IPS-NIHi7 (cell line): ENCODE measurements at regions not wholly inside any gene's neighbourhood (a gene's known extent, or its start where the extent isn't known, plus 50 kb on each side); places are given as distances from the start of the nearest gene placed in this dataset.
"Not testable (repeated sequence)": the region's sequence is repeated elsewhere in the genome, so short reads cannot be mapped to it uniquely, and the experiment has no call there.

Experiments
- DNase-seq: peaks from one replicate; pipeline ENCODE4 v3.0.0; 2012; ENCODE audit warnings: mixed read lengths; ENCODE audit errors: extremely low spot score

DNA sequence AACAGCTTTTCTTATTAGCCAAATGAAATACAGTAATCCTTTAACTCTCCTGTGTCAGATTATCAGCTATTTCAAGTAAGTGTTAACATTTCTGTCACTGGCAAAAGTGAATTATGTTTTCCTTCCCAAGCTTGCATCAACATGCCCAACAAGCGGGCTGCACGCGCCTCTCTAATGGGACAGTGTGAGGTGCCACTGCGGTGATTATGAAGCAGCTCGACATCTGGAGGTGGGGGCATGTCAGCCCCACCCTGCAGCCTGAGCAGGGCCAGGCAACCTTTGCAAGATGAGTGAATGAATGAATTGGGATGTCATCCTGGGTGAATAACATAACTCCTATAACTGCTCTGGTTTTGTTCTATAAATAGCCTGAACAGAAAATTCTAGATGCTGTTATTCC lies 301.4 kb downstream of the ZNF326 start:
- no peak for DNase-seq

GRCh38 chr1:90295534-90295933 lies 300.6 kb downstream of the ZNF326 start:
- DNase-seq: no peak

DNA sequence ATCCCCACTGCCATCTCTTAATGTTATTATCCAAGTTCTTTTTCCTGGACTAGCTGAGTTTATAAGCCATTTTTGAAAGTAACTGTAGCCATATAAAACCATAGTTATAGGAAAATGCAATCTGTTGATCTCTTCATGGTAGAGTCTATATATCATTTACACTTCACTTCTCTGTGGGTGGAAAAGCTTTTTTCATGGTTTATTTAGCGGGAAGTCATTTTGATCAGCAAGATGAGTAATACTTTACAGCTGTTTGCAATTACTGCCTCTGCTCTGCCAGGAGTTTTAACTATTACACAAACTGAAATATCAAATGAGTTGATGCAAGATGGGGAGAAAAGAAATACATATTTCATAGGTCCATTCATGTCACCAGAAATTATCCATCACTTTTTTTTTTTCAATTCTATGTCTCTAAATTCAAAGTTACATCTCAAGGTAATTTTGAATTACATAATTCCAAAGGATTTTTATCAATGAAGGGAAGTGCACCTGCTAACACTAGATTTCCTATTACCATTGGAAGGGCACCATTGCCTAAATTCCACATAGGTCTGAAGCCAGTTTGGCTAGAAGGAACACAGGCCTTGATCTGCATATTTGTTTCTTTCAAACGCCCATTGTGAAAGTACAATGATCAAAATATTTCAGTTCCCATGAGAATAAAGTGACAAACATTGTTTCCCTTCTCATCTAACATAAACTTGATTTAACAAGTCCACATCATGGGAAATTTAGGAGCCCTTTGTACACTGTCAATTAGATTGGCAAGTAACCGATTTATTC lies 296.7 kb downstream of the ZNF326 start:
- no peak for DNase-seq

DNA sequence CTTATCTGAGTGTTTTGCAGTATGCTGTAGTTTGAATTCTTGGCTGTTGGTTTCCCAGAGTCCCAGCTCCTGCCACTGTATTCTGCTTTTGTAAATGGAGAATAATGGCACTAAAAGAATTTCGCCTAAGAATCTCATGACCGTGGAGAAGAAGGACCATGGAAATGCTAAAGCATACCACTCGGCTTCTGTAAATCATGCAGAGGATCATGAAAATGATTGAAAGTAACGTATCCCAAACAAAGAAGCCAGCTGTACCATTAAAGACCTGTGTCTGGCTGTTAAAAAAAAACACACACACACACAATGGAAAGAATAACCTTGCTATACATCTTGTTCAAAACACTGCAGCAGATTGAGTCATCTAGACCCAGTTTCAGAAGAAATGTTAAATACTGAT lies 287.9 kb downstream of the ZNF326 start:
- no peak for DNase-seq

DNA sequence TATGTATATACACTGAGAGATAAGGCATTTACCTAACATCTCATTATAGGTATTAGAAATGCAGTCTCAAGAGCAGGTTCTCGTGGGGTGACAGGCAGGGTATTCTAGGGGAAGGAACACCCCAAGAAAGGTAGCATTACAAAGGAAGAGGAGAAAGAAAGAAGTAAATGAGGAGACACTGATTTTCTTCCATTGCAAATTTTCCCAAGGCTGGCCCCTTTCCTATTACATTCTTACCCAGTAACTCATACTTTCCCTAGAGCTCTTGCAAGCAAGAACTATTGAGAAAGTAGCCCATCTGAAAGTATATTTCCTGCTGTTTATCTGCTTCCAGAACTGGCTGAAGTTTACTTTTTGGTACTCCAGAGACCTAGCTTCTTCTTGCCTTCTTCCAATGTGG lies 287.0 kb downstream of the ZNF326 start:
- not testable (repeated sequence) for DNase-seq

GRCh38 chr1:90277270-90277669 lies 282.4 kb downstream of the ZNF326 start:
- DNase-seq: no peak

GRCh38 chr1:90274376-90274775 lies 279.5 kb downstream of the ZNF326 start:
- DNase-seq: no peak

DNA sequence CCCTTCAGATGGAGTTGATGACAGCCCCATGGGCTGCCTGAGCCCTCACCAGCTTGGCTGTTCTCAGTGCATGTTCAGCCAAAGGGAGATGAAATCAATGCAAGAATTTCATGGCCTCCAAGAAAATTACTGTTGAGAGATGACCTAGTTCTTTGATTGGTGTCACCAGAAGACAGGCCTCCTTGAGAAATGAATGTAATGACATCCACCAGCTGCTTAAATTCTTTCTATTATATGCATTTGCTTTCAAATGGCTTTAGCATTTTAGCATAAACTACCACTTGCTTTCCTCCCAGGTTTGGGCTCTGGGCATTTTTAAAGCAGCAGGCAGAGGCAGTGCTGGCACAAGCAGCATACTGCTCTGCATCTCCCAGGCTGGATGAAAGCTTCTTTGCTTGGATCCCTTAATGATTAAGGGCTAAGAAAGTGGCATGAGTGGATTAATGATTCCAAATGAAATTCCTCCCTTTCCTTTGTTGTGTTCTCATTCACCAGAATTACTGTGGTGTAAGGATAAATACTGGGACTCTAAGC lies 278.4 kb downstream of the ZNF326 start:
- no peak for DNase-seq

DNA sequence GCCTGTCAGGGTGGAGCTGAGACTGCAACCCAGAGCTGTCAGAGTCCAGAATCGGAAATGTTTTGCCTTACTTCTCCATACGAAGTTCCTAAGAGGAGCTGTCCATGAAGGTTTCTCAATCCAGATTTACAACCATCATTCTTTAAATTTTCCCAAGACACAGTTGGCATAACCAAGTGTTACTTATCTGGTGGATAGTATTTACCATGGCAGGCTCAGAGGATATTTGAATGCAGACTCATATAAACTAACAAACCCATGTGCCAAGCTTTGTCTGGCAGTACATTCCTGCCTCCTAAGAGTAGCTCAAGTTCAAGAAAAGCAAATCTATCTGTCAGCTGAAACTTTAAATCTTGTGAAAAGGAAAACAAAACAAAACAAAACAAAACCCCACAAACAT lies 267.9 kb downstream of the ZNF326 start:
- DNase-seq: no peak

DNA sequence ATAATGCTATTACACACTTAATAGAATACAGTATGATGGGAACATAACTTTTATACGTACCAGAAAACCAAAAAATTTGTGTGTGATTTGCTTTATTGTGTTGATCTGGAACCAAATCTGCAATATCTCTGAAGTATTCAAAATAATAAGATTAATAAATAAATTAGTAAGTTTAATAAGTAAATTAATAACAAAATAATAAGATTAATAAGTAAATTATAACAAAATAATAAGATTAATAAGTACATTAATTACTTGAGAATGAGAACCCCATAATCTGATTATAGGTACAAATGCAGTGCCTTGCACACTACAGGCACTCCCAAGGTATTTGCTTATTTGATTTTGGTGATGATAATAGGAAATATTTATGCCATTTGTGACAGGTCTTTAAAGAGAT lies 267.4 kb downstream of the ZNF326 start:
- DNase-seq: no peak

- DNase-seq: no peak
Observed at GRCh38 chr1:90246069-90246468, 251.2 kb downstream of the ZNF326 start.

- no peak for DNase-seq
Observed at GRCh38 chr1:90236493-90236892, 241.6 kb downstream of the ZNF326 start.

GRCh38 chr1:90223401-90223800 lies 228.5 kb downstream of the ZNF326 start:
- no peak for DNase-seq

GRCh38 chr1:90220941-90221693 lies 226.2 kb downstream of the ZNF326 start:
- no peak for DNase-seq

GRCh38 chr1:90220496-90220895 lies 225.6 kb downstream of the ZNF326 start:
- DNase-seq: no peak

- not testable (repeated sequence) for DNase-seq
Observed at GRCh38 chr1:90219166-90219871, 224.4 kb downstream of the ZNF326 start.

DNA sequence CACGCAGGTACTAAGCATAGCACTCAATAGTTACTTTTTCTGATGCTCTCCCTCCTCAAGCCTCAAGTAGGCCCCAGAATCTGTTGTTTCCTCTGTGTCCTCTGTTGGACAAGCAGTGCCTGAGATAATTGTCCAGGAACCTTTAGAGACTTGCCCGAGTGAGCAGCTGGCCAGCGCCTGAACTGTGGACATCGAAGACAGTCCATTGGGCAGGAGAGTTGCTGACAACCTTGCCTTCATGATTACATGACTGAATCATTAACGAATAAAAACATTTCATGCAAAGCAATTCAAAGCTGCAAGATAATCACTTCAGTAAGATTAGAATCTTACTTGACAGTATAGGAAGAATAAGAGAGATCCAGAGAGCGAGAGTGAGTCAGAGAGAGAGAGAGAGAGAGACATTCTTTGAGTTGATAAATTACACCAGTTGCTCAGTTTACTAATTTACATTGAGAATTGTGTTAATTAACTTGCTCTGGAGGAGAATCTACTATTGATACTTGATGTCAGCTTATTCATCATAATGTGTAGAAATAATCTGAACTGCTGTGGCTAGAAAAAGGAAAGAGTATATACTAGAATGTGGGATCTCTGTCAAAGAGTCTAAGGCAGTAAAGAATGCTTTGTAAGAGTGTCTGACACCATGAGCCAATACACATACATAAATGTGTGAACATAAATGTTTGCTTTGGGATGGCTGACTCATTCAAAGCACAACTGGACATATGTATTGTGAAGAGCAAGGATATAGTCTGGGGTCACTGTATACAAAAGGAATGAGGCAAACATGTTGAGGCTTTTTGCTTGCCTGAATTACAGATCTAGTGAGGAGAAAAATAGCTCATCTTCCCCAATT lies 216.0 kb downstream of the ZNF326 start:
- no peak for DNase-seq

GRCh38 chr1:90208949-90209348 lies 214.0 kb downstream of the ZNF326 start:
- no peak for DNase-seq

DNA sequence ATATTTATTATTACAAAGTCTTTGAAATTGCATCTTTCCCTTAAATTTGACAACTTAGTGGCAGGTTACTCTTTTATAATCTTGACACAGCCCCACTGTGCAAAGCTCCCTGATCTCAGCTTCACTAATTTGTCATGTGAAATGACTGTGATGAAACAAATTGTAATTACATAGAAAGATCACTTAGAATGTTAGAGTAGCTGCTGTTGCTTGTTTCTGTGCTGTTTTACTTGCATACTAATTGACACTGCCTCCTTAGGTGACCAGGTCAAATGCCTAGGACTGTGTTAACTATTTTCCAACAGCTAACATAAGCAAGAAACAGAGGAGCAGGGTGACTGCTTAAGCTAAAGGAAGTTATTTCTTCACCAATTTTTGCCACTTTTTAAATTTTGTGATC lies 211.3 kb downstream of the ZNF326 start:
- DNase-seq: no peak

GRCh38 chr1:90204780-90205179 lies 209.9 kb downstream of the ZNF326 start:
- DNase-seq: no peak

DNA sequence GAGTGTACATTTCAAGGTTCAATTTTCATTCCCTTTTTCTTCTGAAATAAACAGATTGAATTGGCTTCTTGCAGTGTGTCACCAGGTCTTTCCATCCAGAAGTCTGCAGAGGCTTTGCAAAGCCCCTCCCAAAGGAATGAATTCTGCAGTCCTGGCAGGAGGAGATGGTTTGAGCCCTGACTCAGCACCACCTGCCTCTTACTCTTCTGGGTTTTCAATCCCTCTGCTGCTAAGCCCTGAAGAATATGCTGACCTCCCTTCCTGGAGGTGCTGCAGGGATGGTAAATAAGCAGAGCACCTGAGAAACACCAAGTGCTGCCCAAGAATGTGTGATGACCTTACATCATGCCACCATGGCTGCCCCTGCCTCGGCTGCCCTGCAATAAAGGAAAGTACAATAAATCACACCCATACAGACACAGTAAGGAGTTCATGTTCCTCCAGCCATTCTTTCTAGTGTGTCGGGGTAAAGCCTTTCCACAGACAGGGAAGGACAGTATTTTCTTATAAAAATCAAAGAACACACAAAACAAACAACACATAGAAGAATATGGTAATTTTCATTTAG lies 209.2 kb downstream of the ZNF326 start:
- no peak for DNase-seq
